ENCODE measurements at regions not wholly inside any gene's neighbourhood (a gene's known extent, or its start where the extent isn't known, plus 50 kb on each side); places are given as distances from the start of the nearest gene placed in this dataset.

- no peaks in the 10 kb centered on the region for H3K36me3 ChIP-seq (replicated peaks in 1 of 2; ENCODE audit: insufficient read depth in 1 of 2, low read depth in 2 of 2)
- H3K9me3 ChIP-seq = no peaks in the 10 kb centered on the region
- H3K27ac ChIP-seq = no peak overlapping the region
- ATAC-seq = no peak
- WGBS, 2 donors = 51% methylated on average over 19 of the region's 19 CpGs
- no peak for DNase-seq
- H3K27me3 ChIP-seq = no peaks in the 10 kb centered on the region
- TF ChIP-seq POLR2A (IDR thresholded peaks at IDR 0.05) = no peak
- TF ChIP-seq CTCF (IDR thresholded peaks at IDR 0.05) = no peak
- H3K4me3 ChIP-seq = no peak overlapping the region
- H3K4me1 ChIP-seq = no peaks in the 10 kb centered on the region
- intact Hi-C loops (cut with DNase I) = no loop called here
Observed at GRCh38 chr1:5565281-5566125, 426.7 kb downstream of the NPHP4 start.

DNA sequence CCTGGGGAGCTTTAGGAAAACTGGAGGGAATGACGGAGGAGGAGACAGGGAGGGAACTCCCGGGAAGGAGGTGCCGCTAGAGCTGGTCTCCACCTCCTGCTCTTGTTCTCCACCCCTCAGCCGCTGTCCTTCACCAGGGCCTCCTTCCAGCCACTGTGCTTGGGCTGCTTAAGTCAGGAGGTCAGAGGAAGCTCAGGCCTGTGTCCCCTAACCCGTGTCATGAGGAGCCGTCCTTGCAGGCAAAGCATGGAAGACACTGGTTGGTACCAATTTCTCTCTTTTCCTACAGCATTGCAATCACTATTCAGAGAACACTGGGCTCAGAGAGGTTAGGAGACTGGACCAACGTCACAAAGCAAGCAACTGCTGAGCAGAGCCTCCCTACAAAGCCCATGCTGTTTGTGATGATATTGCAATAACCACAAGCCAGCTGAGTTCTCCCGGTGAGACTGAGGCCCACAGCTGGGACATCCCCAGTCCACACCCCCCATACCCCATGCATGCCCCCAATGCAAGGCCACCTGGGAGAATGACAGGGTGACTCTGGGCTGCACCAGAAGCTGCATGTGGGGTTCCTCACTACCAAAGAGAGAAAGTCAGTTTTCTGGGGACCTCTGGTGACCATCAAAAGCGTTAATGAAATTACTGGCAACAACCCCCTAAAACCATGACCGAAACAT, 427.5 kb downstream of the NPHP4 start:
- 70 to 74% methylated on average over 6 to 10 of the region's 10 CpGs for WGBS, 2 donors
- Histone ChIP-seq H3K36me3 (replicated peaks in 1 of 2; ENCODE audit: insufficient read depth in 1 of 2, low read depth in 2 of 2) (no peaks in the 10 kb centered on the region), H3K9me3 (no peaks in the 10 kb centered on the region), H3K27me3 (no peaks in the 10 kb centered on the region), H3K4me3 (no peak overlapping the region), H3K4me1 (no peaks in the 10 kb centered on the region), H3K27ac (no peak overlapping the region)
- intact Hi-C loops (cut with DNase I) = no loop called here
- TF ChIP-seq POLR2A (IDR thresholded peaks at IDR 0.05) = no peak
- no peak for TF ChIP-seq CTCF (IDR thresholded peaks at IDR 0.05)
- DNase-seq (no peak), ATAC-seq (no peak)

- H3K4me3 ChIP-seq = no peak overlapping the region
- H3K27me3 ChIP-seq = no peaks in the 10 kb centered on the region
- H3K4me1 ChIP-seq = no peaks in the 10 kb centered on the region
- no peak overlapping the region for H3K27ac ChIP-seq
- TF ChIP-seq POLR2A (IDR thresholded peaks at IDR 0.05) (no peak), CTCF (IDR thresholded peaks at IDR 0.05) (no peak)
- H3K36me3 ChIP-seq (replicated peaks in 1 of 2; ENCODE audit: insufficient read depth in 1 of 2, low read depth in 2 of 2) = no peaks in the 10 kb centered on the region
- no peaks in the 10 kb centered on the region for H3K9me3 ChIP-seq
- DNase-seq (no peak), ATAC-seq (no peak)
- WGBS, 2 donors = 65 to 70% methylated on average over 14 of the region's 14 CpGs
- intact Hi-C loops (cut with DNase I) = no loop called here
Observed at GRCh38 chr1:5563861-5564577, 428.2 kb downstream of the NPHP4 start.

- DNase-seq (no peak), ATAC-seq (no peak)
- H3K4me3 ChIP-seq = no peak overlapping the region
- H3K27me3 ChIP-seq = no peaks in the 10 kb centered on the region
- no peaks in the 10 kb centered on the region for H3K9me3 ChIP-seq
- no peaks in the 10 kb centered on the region for H3K4me1 ChIP-seq
- H3K36me3 ChIP-seq (replicated peaks in 1 of 2; ENCODE audit: insufficient read depth in 1 of 2, low read depth in 2 of 2) = no peaks in the 10 kb centered on the region
- WGBS, 2 donors = 63 to 79% methylated on average over 4 of the region's 4 CpGs
- intact Hi-C loops (cut with DNase I) = no loop called here
- no peak overlapping the region for H3K27ac ChIP-seq
- TF ChIP-seq POLR2A (IDR thresholded peaks at IDR 0.05) (no peak), CTCF (IDR thresholded peaks at IDR 0.05) (no peak)
Observed at GRCh38 chr1:5562769-5563168, 429.5 kb downstream of the NPHP4 start.

Measured in body of pancreas (tissue), 4 donors.